ENCODE measurements at regions not wholly inside any gene's neighbourhood (a gene's known extent, or its start where the extent isn't known, plus 50 kb on each side); places are given as distances from the start of the nearest gene placed in this dataset.

DNA sequence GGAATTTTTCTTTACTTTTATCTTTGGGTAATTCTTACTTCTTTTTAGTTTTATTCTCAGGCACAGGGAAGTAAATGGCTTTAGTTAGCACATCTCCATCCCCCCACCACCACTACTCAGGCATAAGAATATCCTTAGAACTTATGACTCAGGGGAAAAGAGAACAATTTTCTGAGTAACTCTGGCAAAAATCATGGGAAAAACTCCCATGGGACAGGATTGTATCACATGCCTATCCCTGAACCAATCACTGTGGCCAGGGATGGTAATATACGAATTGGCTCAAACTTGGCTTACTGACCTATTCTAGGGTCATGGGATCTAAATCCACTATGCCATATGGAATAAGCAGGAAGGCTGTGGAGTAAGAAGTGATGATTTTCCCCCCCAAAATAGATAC is 339.1 kb downstream of the BTBD3 start:
- TF ChIP-seq, protein P1, sequence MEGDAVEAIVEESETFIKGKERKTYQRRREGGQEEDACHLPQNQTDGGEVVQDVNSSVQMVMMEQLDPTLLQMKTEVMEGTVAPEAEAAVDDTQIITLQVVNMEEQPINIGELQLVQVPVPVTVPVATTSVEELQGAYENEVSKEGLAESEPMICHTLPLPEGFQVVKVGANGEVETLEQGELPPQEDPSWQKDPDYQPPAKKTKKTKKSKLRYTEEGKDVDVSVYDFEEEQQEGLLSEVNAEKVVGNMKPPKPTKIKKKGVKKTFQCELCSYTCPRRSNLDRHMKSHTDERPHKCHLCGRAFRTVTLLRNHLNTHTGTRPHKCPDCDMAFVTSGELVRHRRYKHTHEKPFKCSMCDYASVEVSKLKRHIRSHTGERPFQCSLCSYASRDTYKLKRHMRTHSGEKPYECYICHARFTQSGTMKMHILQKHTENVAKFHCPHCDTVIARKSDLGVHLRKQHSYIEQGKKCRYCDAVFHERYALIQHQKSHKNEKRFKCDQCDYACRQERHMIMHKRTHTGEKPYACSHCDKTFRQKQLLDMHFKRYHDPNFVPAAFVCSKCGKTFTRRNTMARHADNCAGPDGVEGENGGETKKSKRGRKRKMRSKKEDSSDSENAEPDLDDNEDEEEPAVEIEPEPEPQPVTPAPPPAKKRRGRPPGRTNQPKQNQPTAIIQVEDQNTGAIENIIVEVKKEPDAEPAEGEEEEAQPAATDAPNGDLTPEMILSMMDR (IDR thresholded peaks at IDR 0.05 in 8 of 11, conservative IDR thresholded peaks at IDR 0.05 in 3 of 11) = no peak
- TF ChIP-seq POLR2A (IDR thresholded peaks at IDR 0.05) = no peak
- no peak for TF ChIP-seq POLR2AphosphoS5 (IDR thresholded peaks at IDR 0.05)
